Left lung (tissue), 4 donors: ENCODE measurements at regions not wholly inside any gene's neighbourhood (a gene's known extent, or its start where the extent isn't known, plus 50 kb on each side); places are given as distances from the start of the nearest gene placed in this dataset.

Source experiments
- ATAC-seq: fragments of 200-7000 bp; cut with Tn5 transposase; one replicate; pipeline ENCODE4 v1.9.1; 2020; ENCODE audit warnings: moderate library complexity
- DNase-seq, 4 donors: peaks; one replicate each; pipeline ENCODE4 v3.0.0-alpha.2; 2013 to 2020
- H3K27ac ChIP-seq, 2 donors: fragments of 200-600 bp; sonication (generic) in 1 of 2; one replicate each; pipeline versions ENCODE4 v1.5.0 to v1.8.0; 2020 to 2021
- H3K27me3 ChIP-seq, 2 donors: fragments of 200-600 bp; sonication (generic) in 1 of 2; one replicate each; pipeline versions ENCODE4 v1.5.0 to v1.8.0; 2020 to 2021
- H3K36me3 ChIP-seq, 2 donors: fragments of 200-600 bp; sonication (generic) in 1 of 2; one replicate each; pipeline versions ENCODE4 v1.5.0 to v1.8.0; 2020 to 2021
- H3K4me1 ChIP-seq, 2 donors: fragments of 200-600 bp; one replicate each; pipeline ENCODE4 v1.8.0; 2021
- H3K4me3 ChIP-seq, 2 donors: fragments of 200-600 bp; sonication (generic) in 1 of 2; one replicate each; pipeline versions ENCODE4 v1.5.0 to v1.8.0; 2020 to 2021; ENCODE audit warnings: mild to moderate bottlenecking in 1 of 2
- H3K9me3 ChIP-seq, 2 donors: fragments of 200-600 bp; sonication (generic) in 1 of 2; one replicate each; pipeline versions ENCODE4 v1.5.0 to v1.8.0; 2020 to 2021
- intact Hi-C, 2 donors: fragments of 100-400 bp; cut with DNase I; formaldehyde crosslinking; loops; one replicate each; pipeline versions ENCODE4 v1.11.2 to v1.14.2; 2022
- TF ChIP-seq, protein P1 (sequence below), 2 donors: fragments of 200-600 bp; sonication (generic) in 1 of 2; IDR thresholded peaks; one replicate each; pipeline versions ENCODE4 v1.5.0 to v1.8.0; 2021; ENCODE audit warnings: antibody characterized with exemption in 2 of 2
- donor health status: DM: no; HTN: yes; CAD: no.
- donor health status: DM: no; HTN: no; CAD: no.

DNA sequence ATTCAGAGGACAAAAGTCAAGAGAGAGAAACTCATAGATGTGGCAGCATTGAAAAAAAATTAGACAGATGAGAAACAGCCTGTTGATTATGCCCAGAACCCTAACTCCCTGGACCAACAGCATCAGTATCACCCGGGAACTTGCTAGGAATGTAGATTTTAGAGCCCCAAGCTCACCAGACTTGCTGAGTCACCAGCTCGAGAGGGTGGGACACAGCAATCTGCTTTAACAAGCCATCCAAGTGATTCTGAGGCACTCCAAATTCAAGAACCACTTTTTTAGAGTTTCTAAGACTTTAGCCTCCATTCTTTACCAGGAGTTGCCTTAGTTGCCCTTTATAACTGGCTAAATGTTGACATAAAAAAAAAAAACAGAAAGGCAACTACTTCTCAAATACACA lies 70.9 kb downstream of the CGGBP1 start:
- ATAC-seq: peak; percentile 65
- H3K27me3 ChIP-seq: no peaks in the 10 kb centered on the region
- H3K4me1 ChIP-seq: no peaks in the 10 kb centered on the region
- H3K27ac ChIP-seq: no peak overlapping the region
- no peaks in the 10 kb centered on the region for H3K9me3 ChIP-seq
- H3K4me3 ChIP-seq: no peak overlapping the region
- no peak for DNase-seq
- no peaks in the 10 kb centered on the region for H3K36me3 ChIP-seq
- intact Hi-C loops: no loop called here
- TF ChIP-seq, protein P1, sequence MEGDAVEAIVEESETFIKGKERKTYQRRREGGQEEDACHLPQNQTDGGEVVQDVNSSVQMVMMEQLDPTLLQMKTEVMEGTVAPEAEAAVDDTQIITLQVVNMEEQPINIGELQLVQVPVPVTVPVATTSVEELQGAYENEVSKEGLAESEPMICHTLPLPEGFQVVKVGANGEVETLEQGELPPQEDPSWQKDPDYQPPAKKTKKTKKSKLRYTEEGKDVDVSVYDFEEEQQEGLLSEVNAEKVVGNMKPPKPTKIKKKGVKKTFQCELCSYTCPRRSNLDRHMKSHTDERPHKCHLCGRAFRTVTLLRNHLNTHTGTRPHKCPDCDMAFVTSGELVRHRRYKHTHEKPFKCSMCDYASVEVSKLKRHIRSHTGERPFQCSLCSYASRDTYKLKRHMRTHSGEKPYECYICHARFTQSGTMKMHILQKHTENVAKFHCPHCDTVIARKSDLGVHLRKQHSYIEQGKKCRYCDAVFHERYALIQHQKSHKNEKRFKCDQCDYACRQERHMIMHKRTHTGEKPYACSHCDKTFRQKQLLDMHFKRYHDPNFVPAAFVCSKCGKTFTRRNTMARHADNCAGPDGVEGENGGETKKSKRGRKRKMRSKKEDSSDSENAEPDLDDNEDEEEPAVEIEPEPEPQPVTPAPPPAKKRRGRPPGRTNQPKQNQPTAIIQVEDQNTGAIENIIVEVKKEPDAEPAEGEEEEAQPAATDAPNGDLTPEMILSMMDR (IDR thresholded peaks at IDR 0.05): no peak

DNA sequence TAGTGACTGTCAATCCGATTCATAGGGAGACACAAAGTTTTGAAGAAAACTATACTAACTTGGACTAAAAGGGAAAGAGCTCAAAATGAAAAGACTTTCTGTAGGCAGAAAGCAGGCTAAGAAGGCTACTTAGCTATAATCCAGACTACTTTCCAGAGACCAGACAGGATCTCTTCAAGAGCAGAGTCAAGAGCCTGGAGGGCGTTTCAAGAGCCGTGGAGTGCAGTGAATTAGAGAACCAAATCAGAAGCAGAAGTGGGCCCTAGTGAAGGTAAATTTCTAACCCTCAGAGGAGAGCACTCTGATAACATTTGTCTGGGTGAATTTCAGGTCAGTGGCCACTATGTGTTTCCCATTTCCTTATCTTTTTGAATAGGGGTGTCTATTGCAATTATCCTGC lies 76.4 kb downstream of the CGGBP1 start:
- no peak overlapping the region for H3K27ac ChIP-seq
- peak in 1 of 4 donors; percentile 44 for DNase-seq

DNA sequence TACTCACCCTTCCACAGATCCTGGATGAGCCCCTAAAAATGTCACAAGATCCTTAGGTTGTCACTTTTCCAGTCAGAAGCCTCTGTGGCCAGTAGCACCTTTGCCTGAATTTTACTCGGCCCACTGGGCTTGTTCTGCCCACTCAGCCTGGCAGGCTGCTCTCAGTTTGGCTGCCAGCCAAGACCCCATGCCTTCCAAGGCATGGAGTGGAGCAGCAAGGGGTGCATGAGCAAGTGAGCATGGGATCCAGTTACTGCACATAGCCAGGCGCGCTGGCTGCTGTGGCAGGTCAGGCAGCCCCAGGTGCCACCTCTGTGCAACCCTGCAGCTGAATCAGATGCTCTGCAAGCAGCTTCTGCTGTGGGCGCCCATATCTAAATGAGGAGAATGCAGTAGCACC lies 79.3 kb downstream of the CGGBP1 start:
- no peak for ATAC-seq
- H3K36me3 ChIP-seq: no peaks in the 10 kb centered on the region
- DNase-seq: no peak
- H3K27me3 ChIP-seq: no peaks in the 10 kb centered on the region
- TF ChIP-seq, protein P1 (IDR thresholded peaks at IDR 0.05): no peak
- H3K27ac ChIP-seq: no peak overlapping the region
- intact Hi-C loops: no loop called here
- H3K9me3 ChIP-seq: peaks cover 0 to 13% of the 10 kb centered on the region in 2 donors
- H3K4me1 ChIP-seq: no peaks in the 10 kb centered on the region
- no peak overlapping the region for H3K4me3 ChIP-seq

More for the DNA sequence above, 76.4 kb downstream of the CGGBP1 start:
- H3K36me3 ChIP-seq: no peaks in the 10 kb centered on the region
- H3K4me3 ChIP-seq: no peak overlapping the region
- intact Hi-C loops: no loop called here
- TF ChIP-seq, protein P1 (IDR thresholded peaks at IDR 0.05): no peak
- no peaks in the 10 kb centered on the region for H3K4me1 ChIP-seq
- peak; percentile 95 for ATAC-seq
- H3K27me3 ChIP-seq: no peaks in the 10 kb centered on the region
- peaks cover 0 to 13% of the 10 kb centered on the region in 2 donors for H3K9me3 ChIP-seq

DNA sequence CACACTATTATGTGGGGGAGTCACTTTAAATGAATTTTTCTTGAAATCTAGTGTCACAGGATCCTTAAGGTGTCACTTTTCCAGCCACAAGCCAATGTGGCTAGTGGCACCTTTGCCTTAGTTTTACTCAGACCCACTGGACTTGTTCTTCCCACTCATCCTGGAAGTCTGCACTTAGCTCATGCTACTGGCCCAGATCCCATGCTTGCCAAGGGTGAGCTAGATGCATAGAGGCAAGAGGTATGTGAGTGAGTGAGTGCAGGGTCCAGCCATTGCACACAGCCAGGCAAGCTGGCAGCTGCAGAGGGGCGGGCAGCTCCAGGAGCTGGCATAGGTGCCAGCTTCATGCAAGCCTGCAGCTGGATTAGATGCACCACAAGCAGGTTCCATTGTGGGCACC lies 81.0 kb downstream of the CGGBP1 start:
- DNase-seq (no peak), ATAC-seq (no peak)
- TF ChIP-seq, protein P1 (IDR thresholded peaks at IDR 0.05): no peak
- Histone ChIP-seq H3K27me3 (no peaks in the 10 kb centered on the region), H3K4me1 (no peaks in the 10 kb centered on the region), H3K27ac (no peak overlapping the region), H3K4me3 (no peak overlapping the region), H3K36me3 (no peaks in the 10 kb centered on the region), H3K9me3 (peaks cover 0 to 13% of the 10 kb centered on the region in 2 donors)
- intact Hi-C loops: no loop called here

DNA sequence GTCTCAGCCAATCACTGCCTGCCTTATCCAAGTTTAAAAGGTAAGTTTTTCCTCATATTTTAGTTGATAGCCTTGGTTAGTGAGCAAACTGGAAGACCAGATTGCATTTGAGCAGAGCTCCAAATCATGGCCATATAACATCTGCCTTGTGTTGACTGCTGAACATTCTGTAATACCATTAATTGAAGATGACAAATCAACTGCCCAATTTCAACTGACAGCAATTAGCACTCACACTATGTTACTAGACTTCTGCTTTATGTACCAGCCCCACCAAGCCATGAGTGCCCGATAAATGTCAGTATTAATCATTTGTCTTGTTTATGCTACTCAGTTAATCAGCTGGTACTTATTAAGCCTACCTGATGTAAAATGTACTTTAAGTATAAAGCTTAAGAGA lies 83.1 kb downstream of the CGGBP1 start:
- peaks cover 0 to 13% of the 10 kb centered on the region in 2 donors for H3K9me3 ChIP-seq
- no peaks in the 10 kb centered on the region for H3K36me3 ChIP-seq
- no peak overlapping the region for H3K27ac ChIP-seq
- TF ChIP-seq, protein P1 (IDR thresholded peaks at IDR 0.05): no peak
- intact Hi-C loops: no loop called here
- H3K4me3 ChIP-seq: no peak overlapping the region
- H3K27me3 ChIP-seq: no peaks in the 10 kb centered on the region
- ATAC-seq (no peak), DNase-seq (no peak)
- no peaks in the 10 kb centered on the region for H3K4me1 ChIP-seq
